Neural cell (in vitro differentiated cells): ENCODE measurements at regions not wholly inside any gene's neighbourhood (a gene's known extent, or its start where the extent isn't known, plus 50 kb on each side); places are given as distances from the start of the nearest gene placed in this dataset.

Experiments used
- H2AFZ ChIP-seq: fragments of 200-600, 300-800 bp; sonication (generic), shearing (Covaris generic); 2 replicates; pipeline ENCODE4 v1.6.0; 2014; ENCODE audit warnings: low read depth, mild to moderate bottlenecking, antibody characterized with exemption, low read length, moderate library complexity
- H3F3A ChIP-seq: fragments of 200-600 bp; shearing (Covaris generic); 2 replicates; pipeline ENCODE4 v1.6.1; 2016; ENCODE audit warnings: mild to moderate bottlenecking, moderate library complexity, mixed read lengths, antibody characterized with exemption, low read length; ENCODE audit not compliant: insufficient read depth, poor library complexity, severe bottlenecking
- H3K27ac ChIP-seq: fragments of 200-600, 300-800 bp; sonication (generic), shearing (Covaris generic); 2 replicates; pipeline ENCODE4 v1.5.1; 2014; ENCODE audit warnings: mild to moderate bottlenecking, low read length, moderate library complexity
- H3K27me3 ChIP-seq: fragments of 300-800, 200-600 bp; sonication (generic), shearing (Covaris generic); 2 replicates; pipeline ENCODE4 v1.6.0; 2014; ENCODE audit warnings: mild to moderate bottlenecking, low read depth, low read length, moderate library complexity; ENCODE audit not compliant: insufficient read depth
- H3K36me3 ChIP-seq: fragments of 300-800, 200-600 bp; sonication (generic), shearing (Covaris generic); 2 replicates; pipeline ENCODE4 v1.5.1; 2014; ENCODE audit warnings: mild to moderate bottlenecking, antibody characterized with exemption, low read length, moderate library complexity; ENCODE audit not compliant: insufficient read depth
- H3K4me2 ChIP-seq: fragments of 300-800, 200-600 bp; sonication (generic), shearing (Covaris generic); 2 replicates; pipeline ENCODE4 v1.6.0; 2014; ENCODE audit warnings: mild to moderate bottlenecking, low read length
- H3K4me3 ChIP-seq: fragments of 300-800, 200-600 bp; sonication (generic), shearing (Covaris generic); 2 replicates; pipeline ENCODE4 v1.5.1; 2014; ENCODE audit warnings: mild to moderate bottlenecking, low read length, moderate library complexity
- H3K79me2 ChIP-seq: fragments of 200-600 bp; shearing (Covaris generic); replicated peaks from 2 replicates; pipeline ENCODE4 v1.6.0; 2014; ENCODE audit warnings: mild to moderate bottlenecking, low read length, moderate library complexity; ENCODE audit not compliant: insufficient read depth
- H3K9ac ChIP-seq: fragments of 300-800, 200-600 bp; sonication (generic), shearing (Covaris generic); 2 replicates; pipeline ENCODE4 v1.6.1; 2016; ENCODE audit warnings: mild to moderate bottlenecking, low read length, mixed read lengths
- H3K9me2 ChIP-seq: fragments of 200-600 bp; shearing (Covaris generic); 2 replicates; pipeline ENCODE4 v1.6.1; 2016; ENCODE audit warnings: mild to moderate bottlenecking, low read length, mixed read lengths; ENCODE audit not compliant: insufficient read depth
- H3K9me3 ChIP-seq: fragments of 200-600, 300-800 bp; sonication (generic), shearing (Covaris generic); 2 replicates; pipeline ENCODE4 v1.6.1; 2016; ENCODE audit warnings: mild to moderate bottlenecking, mixed run types, low read length, moderate library complexity, mixed read lengths
- H4K20me1 ChIP-seq: fragments of 200-600 bp; shearing (Covaris generic); 2 replicates; pipeline ENCODE4 v1.6.1; 2016; ENCODE audit warnings: mild to moderate bottlenecking, mixed run types; ENCODE audit not compliant: insufficient read depth
- EP300 ChIP-seq: fragments of 450-650 bp; conservative IDR thresholded peaks from 2 replicates; pipeline ENCODE4 v1.6.1; 2014; ENCODE audit warnings: antibody characterized with exemption, mild to moderate bottlenecking, moderate library complexity; ENCODE audit not compliant: poor library complexity, severe bottlenecking
- EZH2 ChIP-seq: fragments of 200-600, 300-800 bp; shearing (Covaris generic), sonication (generic); IDR thresholded peaks from 2 replicates; pipeline ENCODE4 v1.6.1; 2014; ENCODE audit warnings: antibody characterized with exemption, low read length, borderline replicate concordance, mild to moderate bottlenecking; ENCODE audit not compliant: insufficient read depth, poor library complexity, severe bottlenecking
- MXI1 ChIP-seq: fragments of 450-650 bp; conservative IDR thresholded peaks from 2 replicates; pipeline ENCODE4 v1.6.1; 2014; ENCODE audit warnings: antibody characterized with exemption, mild to moderate bottlenecking; ENCODE audit not compliant: poor library complexity, severe bottlenecking
- POLR2AphosphoS5 ChIP-seq: IDR thresholded peaks from 2 replicates; pipeline ENCODE4 v1.6.1; 2012
- RAD21 ChIP-seq: fragments of 450-650 bp; conservative IDR thresholded peaks from 2 replicates; pipeline ENCODE4 v1.6.1; 2014; ENCODE audit warnings: antibody characterized with exemption, mild to moderate bottlenecking, moderate library complexity
- SMC3 ChIP-seq: fragments of 450-650 bp; conservative IDR thresholded peaks from 2 replicates; pipeline ENCODE4 v1.6.1; 2014; ENCODE audit warnings: antibody characterized with exemption, mild to moderate bottlenecking, moderate library complexity; ENCODE audit not compliant: poor library complexity
- TAF1 ChIP-seq: IDR thresholded peaks from 2 replicates; pipeline ENCODE4 v1.6.1; 2012; ENCODE audit warnings: low read depth
- TF ChIP-seq, protein P1 (sequence below): fragments of 450-650 bp; IDR thresholded peaks from 2 replicates; pipeline ENCODE4 v1.5.1; 2014; ENCODE audit warnings: antibody characterized with exemption, mild to moderate bottlenecking, moderate library complexity; ENCODE audit not compliant: poor library complexity, severe bottlenecking
- TF ChIP-seq, protein P2 (sequence below): IDR thresholded peaks from 2 replicates; pipeline ENCODE4 v1.6.1; 2012; ENCODE audit warnings: borderline replicate concordance

DNA sequence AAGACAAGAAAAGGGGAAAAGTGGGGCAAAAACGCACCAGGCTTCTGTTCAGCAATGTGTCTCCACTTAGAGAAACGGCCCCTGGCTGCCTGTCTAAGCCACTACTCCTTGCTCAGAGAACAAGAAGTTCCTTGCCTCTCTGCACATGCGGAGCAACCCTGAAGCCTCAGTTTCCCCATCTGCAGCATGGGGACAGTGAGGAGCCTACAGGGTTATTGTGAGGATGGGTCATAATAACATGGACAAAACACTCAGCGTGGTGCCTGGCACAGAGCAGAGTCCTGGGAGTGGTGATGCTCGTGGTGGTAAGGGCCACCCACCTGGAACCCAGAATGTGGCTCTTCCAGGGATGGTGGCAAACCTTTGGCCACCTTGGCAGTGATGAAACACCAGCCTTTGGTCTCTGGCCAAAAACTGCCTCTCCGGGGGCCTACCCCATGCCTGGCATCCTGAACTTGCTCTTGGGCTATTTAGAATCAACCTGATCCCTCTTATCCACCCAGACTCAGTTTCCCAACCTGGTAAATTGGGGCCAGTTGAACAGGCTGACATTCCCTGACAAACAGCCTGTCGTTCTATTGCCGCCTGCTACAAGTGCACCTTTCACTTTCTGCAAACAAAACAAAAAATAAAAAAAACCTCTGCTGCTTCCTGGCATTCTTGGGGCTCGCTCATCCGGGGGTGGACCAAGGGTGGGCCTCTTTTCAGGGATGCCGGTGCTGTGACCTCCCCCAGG, 56.5 kb upstream of the DLK1 start:
- Histone ChIP-seq H4K20me1 (no peaks in the 10 kb centered on the region), H3K4me2 (no peak overlapping the region), H3K9ac (peak overlapping the region; percentile 23), H3K9me2 (no peaks in the 10 kb centered on the region), H3K36me3 (no peaks in the 10 kb centered on the region), H3K27ac (peak overlapping the region; percentile 48), H3K4me3 (no peak overlapping the region), H3K27me3 (no peaks in the 10 kb centered on the region), H3F3A (peaks cover 4% of the 10 kb centered on the region), H2AFZ (no peak overlapping the region), H3K79me2 (no peaks in the 10 kb centered on the region), H3K9me3 (no peaks in the 10 kb centered on the region)
- TF ChIP-seq, protein P1, sequence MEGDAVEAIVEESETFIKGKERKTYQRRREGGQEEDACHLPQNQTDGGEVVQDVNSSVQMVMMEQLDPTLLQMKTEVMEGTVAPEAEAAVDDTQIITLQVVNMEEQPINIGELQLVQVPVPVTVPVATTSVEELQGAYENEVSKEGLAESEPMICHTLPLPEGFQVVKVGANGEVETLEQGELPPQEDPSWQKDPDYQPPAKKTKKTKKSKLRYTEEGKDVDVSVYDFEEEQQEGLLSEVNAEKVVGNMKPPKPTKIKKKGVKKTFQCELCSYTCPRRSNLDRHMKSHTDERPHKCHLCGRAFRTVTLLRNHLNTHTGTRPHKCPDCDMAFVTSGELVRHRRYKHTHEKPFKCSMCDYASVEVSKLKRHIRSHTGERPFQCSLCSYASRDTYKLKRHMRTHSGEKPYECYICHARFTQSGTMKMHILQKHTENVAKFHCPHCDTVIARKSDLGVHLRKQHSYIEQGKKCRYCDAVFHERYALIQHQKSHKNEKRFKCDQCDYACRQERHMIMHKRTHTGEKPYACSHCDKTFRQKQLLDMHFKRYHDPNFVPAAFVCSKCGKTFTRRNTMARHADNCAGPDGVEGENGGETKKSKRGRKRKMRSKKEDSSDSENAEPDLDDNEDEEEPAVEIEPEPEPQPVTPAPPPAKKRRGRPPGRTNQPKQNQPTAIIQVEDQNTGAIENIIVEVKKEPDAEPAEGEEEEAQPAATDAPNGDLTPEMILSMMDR = peak; percentile 8
- no peak for TF ChIP-seq EZH2
- no peak for TF ChIP-seq EP300
- TF ChIP-seq MXI1 = no peak

DNA sequence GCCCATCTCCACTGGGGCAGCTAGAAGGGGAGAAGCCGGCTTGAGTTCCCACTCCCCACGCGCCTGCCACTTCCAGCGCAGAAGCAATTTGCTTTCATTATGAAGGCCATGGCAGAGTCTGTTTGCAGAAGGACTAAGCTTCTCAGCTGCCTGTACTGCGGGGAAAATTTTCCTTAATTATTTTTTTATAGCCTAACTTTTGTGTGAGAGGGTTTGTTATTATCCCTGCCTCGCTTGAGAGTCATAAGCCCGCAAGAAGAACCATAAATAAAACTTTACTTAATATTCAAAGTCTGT, 56.0 kb upstream of the DLK1 start:
- Histone ChIP-seq H3K27me3 (no peaks in the 10 kb centered on the region), H3K79me2 (no peaks in the 10 kb centered on the region), H3K27ac (peak overlapping the region; percentile 48), H3K9ac (peak overlapping the region; percentile 23), H4K20me1 (no peaks in the 10 kb centered on the region), H3F3A (peaks cover 4% of the 10 kb centered on the region), H3K4me2 (no peak overlapping the region), H3K9me3 (no peaks in the 10 kb centered on the region), H3K9me2 (no peaks in the 10 kb centered on the region), H2AFZ (no peak overlapping the region), H3K4me3 (no peak overlapping the region), H3K36me3 (no peaks in the 10 kb centered on the region)
- TF ChIP-seq POLR2AphosphoS5 = no peak
- no peak for TF ChIP-seq EZH2
- TF ChIP-seq, protein P2, sequence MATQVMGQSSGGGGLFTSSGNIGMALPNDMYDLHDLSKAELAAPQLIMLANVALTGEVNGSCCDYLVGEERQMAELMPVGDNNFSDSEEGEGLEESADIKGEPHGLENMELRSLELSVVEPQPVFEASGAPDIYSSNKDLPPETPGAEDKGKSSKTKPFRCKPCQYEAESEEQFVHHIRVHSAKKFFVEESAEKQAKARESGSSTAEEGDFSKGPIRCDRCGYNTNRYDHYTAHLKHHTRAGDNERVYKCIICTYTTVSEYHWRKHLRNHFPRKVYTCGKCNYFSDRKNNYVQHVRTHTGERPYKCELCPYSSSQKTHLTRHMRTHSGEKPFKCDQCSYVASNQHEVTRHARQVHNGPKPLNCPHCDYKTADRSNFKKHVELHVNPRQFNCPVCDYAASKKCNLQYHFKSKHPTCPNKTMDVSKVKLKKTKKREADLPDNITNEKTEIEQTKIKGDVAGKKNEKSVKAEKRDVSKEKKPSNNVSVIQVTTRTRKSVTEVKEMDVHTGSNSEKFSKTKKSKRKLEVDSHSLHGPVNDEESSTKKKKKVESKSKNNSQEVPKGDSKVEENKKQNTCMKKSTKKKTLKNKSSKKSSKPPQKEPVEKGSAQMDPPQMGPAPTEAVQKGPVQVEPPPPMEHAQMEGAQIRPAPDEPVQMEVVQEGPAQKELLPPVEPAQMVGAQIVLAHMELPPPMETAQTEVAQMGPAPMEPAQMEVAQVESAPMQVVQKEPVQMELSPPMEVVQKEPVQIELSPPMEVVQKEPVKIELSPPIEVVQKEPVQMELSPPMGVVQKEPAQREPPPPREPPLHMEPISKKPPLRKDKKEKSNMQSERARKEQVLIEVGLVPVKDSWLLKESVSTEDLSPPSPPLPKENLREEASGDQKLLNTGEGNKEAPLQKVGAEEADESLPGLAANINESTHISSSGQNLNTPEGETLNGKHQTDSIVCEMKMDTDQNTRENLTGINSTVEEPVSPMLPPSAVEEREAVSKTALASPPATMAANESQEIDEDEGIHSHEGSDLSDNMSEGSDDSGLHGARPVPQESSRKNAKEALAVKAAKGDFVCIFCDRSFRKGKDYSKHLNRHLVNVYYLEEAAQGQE = no peak
- TF ChIP-seq MXI1 = no peak
- TF ChIP-seq, protein P1 = no peak
- no peak for TF ChIP-seq EP300
- no peak for TF ChIP-seq SMC3
- no peak for TF ChIP-seq TAF1
- no peak for TF ChIP-seq RAD21
